ENCODE measurements at regions not wholly inside any gene's neighbourhood (a gene's known extent, or its start where the extent isn't known, plus 50 kb on each side); places are given as distances from the start of the nearest gene placed in this dataset.
A peak's percentile ranks its signal among the peaks of the same experiment; 100 is the strongest.

- no peak overlapping the region for H3K4me3 ChIP-seq (replicated peaks; ENCODE audit: low read depth, low read length)
- DNase-seq (ENCODE audit: low read depth), result peak; percentile 78
- TF ChIP-seq CTCF (IDR thresholded peaks at IDR 0.05; ENCODE audit: low read length, missing control alignments), result no peak
Observed at GRCh38 chr5:173812811-173813550, 75.2 kb upstream of the CPEB4 start.

- no peak for TF ChIP-seq CTCF (IDR thresholded peaks at IDR 0.05; ENCODE audit: low read length, missing control alignments)
- no peak for DNase-seq (ENCODE audit: low read depth)
- no peak overlapping the region for H3K4me3 ChIP-seq (replicated peaks; ENCODE audit: low read depth, low read length)
Observed at GRCh38 chr5:173814053-173814452, 74.1 kb upstream of the CPEB4 start.

- no peak for TF ChIP-seq CTCF (IDR thresholded peaks at IDR 0.05; ENCODE audit: low read length, missing control alignments)
- H3K4me3 ChIP-seq (replicated peaks; ENCODE audit: low read depth, low read length), result no peak overlapping the region
- DNase-seq (ENCODE audit: low read depth), result no peak
Observed at GRCh38 chr5:173815571-173815970, 72.6 kb upstream of the CPEB4 start.

- no peak overlapping the region for H3K4me3 ChIP-seq (replicated peaks; ENCODE audit: low read depth, low read length)
- TF ChIP-seq CTCF (IDR thresholded peaks at IDR 0.05; ENCODE audit: low read length, missing control alignments), result no peak
Observed at GRCh38 chr5:173816728-173817127, 71.4 kb upstream of the CPEB4 start.

GRCh38 chr5:173817561-173817960 lies 70.6 kb upstream of the CPEB4 start:
- no peak overlapping the region for H3K4me3 ChIP-seq (replicated peaks; ENCODE audit: low read depth, low read length)
- no peak for TF ChIP-seq CTCF (IDR thresholded peaks at IDR 0.05; ENCODE audit: low read length, missing control alignments)
- no peak for DNase-seq (ENCODE audit: low read depth)

More at GRCh38 chr5:173816728-173817127, 71.4 kb upstream of the CPEB4 start:
- no peak for DNase-seq (ENCODE audit: low read depth)

- H3K4me3 ChIP-seq (replicated peaks; ENCODE audit: low read depth, low read length), result no peak overlapping the region
- DNase-seq (ENCODE audit: low read depth), result no peak
- TF ChIP-seq CTCF (IDR thresholded peaks at IDR 0.05; ENCODE audit: low read length, missing control alignments), result no peak
Observed at GRCh38 chr5:173819521-173819920, 68.6 kb upstream of the CPEB4 start.

GRCh38 chr5:173823274-173823644 lies 64.9 kb upstream of the CPEB4 start:
- DNase-seq (ENCODE audit: low read depth), result no peak
- TF ChIP-seq CTCF (IDR thresholded peaks at IDR 0.05; ENCODE audit: low read length, missing control alignments), result no peak
- no peak overlapping the region for H3K4me3 ChIP-seq (replicated peaks; ENCODE audit: low read depth, low read length)
